SK-N-MC (cell line): ENCODE measurements at regions not wholly inside any gene's neighbourhood (a gene's known extent, or its start where the extent isn't known, plus 50 kb on each side); places are given as distances from the start of the nearest gene placed in this dataset.
A peak's percentile ranks its signal among the peaks of the same experiment; 100 is the strongest.

ENCODE experiments used
- DNase-seq: peaks from one replicate; pipeline ENCODE4 v3.0.0-alpha.2; 2011; ENCODE audit warnings: low read depth, low spot score
- H3K27ac ChIP-seq: fragments of 200-600 bp; sonication (generic); 2 replicates; pipeline ENCODE4 v1.5.1; 2016; ENCODE audit warnings: mixed run types
- H3K36me3 ChIP-seq: fragments of 200-600 bp; sonication (generic); 2 replicates; pipeline ENCODE4 v1.6.1; 2017; ENCODE audit warnings: antibody characterized with exemption, low read length, mixed read lengths; ENCODE audit not compliant: insufficient read depth
- H3K4me3 ChIP-seq: fragments of 200-600 bp; sonication (generic); 2 replicates; pipeline ENCODE4 v1.5.1; 2016
- H3K9ac ChIP-seq: fragments of 200-600 bp; sonication (generic); 2 replicates; pipeline ENCODE4 v1.8.0; 2017; ENCODE audit warnings: mixed run types, mixed read lengths; ENCODE audit not compliant: insufficient read length
- H3K9me3 ChIP-seq: fragments of 200-600 bp; sonication (generic); 2 replicates; pipeline ENCODE4 v1.6.1; 2017; ENCODE audit warnings: low read depth, mild to moderate bottlenecking, antibody characterized with exemption, low read length, moderate library complexity, mixed read lengths
- EZH2 ChIP-seq: fragments of 200-600 bp; sonication (generic); IDR thresholded peaks from one replicate; pipeline ENCODE4 v1.6.1; 2017; ENCODE audit warnings: antibody characterized with exemption
- FOXP2 ChIP-seq: optimal IDR thresholded peaks from 2 replicates; pipeline ENCODE3; 2011; ENCODE audit warnings: mild to moderate bottlenecking, moderate library complexity; ENCODE audit not compliant: insufficient read depth; ENCODE audit errors: extremely low read length, control extremely low read depth
- POLR2AphosphoS5 ChIP-seq: IDR thresholded peaks from 2 replicates; pipeline ENCODE4 v1.6.1; 2012; ENCODE audit warnings: mild to moderate bottlenecking, low read depth, low read length, borderline replicate concordance

DNA sequence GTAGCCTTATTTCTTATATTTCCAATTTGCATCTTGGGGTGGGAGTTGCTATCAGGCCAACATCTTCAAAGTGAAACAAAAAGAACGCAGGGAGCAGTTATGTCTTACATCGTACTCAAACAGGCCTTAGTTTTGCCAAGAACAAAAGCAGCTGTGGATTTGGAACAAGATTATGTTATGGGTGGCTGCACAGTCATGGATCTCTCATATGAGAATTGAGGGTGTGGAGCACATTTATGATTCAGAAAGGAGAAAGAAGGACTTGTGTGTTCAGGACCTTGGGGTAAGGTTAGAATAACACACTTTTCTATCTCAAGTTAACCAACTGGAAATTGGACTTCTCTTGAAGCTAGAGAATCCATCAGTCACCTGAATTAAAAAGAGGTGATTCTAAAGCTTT, 259.9 kb downstream of the FOXA2 start:
- DNase-seq = no peak
- Histone ChIP-seq H3K9ac (no peak overlapping the region), H3K9me3 (no peaks in the 10 kb centered on the region), H3K36me3 (no peaks in the 10 kb centered on the region), H3K4me3 (no peak overlapping the region), H3K27ac (no peak overlapping the region)
- TF ChIP-seq EZH2 (no peak), POLR2AphosphoS5 (no peak), FOXP2 (no peak)

DNA sequence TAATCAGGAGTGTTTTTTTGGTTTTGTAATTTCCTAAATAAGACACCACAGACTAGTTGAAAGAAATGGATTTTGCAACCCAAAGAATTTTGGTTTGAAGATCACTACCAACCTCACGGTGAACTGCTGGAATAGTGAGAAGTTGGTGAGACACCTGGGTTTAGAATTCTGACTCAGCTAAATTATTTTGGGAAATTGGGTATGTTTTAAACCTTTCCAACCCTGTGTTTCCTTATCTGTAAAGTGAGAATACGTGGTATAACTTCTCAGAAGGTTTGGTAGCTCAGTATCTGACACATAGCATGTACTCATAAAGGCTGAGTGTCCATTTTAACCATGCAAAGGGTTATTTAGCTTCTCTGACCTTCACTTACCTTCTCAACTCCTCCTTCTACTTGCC, 261.9 kb downstream of the FOXA2 start:
- Histone ChIP-seq H3K9me3 (no peaks in the 10 kb centered on the region), H3K9ac (no peak overlapping the region), H3K36me3 (no peaks in the 10 kb centered on the region), H3K27ac (no peak overlapping the region), H3K4me3 (no peak overlapping the region)
- TF ChIP-seq EZH2 (no peak), FOXP2 (no peak), POLR2AphosphoS5 (no peak)
- no peak for DNase-seq

DNA sequence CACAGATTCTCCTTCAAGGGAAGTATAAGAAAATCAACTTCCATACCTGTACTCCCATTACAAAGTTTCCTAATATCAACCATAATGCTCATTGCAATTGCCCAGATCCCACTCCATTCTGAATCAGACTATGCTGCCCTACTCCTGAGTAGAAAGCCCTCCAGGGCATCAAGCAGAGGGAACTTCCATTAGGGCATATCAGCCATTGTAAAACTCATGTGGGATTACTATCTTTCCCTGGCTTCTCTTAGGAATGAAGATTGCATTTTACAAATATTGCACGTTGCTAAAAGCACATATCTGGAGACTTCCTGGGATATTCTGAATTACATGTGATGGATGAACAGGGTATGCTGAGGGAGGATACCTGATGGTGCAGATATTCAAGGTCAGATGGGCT, 263.2 kb downstream of the FOXA2 start:
- TF ChIP-seq POLR2AphosphoS5 (no peak), EZH2 (no peak), FOXP2 (no peak)
- Histone ChIP-seq H3K36me3 (no peaks in the 10 kb centered on the region), H3K27ac (no peak overlapping the region), H3K4me3 (no peak overlapping the region), H3K9me3 (no peaks in the 10 kb centered on the region), H3K9ac (no peak overlapping the region)
- DNase-seq = no peak

DNA sequence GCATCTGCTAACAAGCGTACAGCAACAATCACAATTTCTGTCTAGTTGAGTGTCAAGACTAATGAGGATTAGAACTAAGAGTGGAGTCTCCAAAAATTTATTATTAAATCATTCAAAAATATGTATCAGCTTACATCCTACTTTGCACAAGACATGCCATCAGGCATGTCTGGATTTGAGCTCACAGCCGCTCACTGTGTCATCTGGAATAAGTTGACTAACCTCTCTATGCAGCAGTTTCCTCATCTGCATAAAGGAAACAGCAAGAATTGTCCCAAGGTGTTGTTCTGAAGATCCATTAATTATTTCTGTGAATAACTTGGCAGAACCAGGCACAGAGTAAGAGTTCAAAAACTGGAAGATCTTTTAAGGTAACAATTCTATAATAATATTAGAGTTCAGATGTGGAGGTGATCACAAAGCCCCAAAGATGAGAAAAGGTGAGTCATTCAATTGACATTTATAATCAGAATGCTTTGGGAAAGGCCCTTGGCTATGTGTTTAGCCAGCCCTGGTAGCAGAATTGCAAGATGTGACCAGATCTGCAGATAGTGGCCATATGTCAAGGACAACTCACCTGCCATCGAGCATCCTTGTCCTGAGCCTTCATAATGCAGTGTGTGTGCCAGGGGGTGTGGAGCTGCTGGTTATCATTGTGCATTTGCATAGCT, 264.0 kb downstream of the FOXA2 start:
- TF ChIP-seq POLR2AphosphoS5 = no peak
- no peak for TF ChIP-seq FOXP2
- TF ChIP-seq EZH2 = no peak
- H3K36me3 ChIP-seq = no peaks in the 10 kb centered on the region
- no peaks in the 10 kb centered on the region for H3K9me3 ChIP-seq
- H3K9ac ChIP-seq = no peak overlapping the region
- H3K27ac ChIP-seq = no peak overlapping the region
- DNase-seq = no peak
- H3K4me3 ChIP-seq = no peak overlapping the region

DNA sequence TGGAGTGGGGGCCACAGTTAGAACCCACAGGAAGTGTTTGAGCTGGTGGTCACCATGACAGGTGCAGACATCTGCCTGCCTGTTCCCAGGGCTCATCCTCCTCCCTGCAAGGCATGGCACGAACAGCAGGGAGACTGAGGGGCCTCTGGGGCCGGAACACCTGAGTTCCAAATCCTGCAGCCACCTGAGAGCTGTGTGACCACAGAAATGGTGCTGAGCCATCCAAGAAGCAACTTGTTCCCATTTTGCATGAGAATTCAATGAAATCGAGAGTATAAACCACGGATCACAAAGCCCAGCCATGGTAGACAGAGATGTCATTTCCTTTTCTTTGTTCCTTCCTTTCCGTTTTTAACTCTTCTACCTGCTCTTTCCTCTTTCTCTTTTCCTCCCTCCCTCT, 268.6 kb downstream of the FOXA2 start:
- Histone ChIP-seq H3K27ac (no peak overlapping the region), H3K4me3 (no peak overlapping the region), H3K9me3 (no peaks in the 10 kb centered on the region), H3K36me3 (no peaks in the 10 kb centered on the region), H3K9ac (no peak overlapping the region)
- TF ChIP-seq EZH2 (no peak), FOXP2 (no peak), POLR2AphosphoS5 (no peak)
- no peak for DNase-seq

DNA sequence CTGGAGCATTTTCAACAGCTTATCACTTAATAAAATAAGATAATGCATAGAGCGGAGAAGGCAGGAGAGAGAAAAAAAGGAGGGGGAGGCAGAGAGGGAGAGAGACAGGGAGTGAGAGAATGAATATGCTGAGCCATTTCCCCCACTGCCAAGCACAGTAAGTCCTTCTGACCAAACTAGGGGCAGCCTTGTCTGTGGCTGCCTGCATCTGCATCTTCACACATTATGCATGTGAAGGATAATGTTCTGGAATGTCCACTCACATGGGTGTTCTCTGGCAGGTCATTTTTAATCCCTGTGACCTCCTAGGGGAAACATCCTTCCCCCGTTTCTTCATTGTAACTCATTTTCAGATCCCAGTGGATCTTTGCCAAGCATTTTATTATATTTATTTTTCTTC, 269.3 kb downstream of the FOXA2 start:
- DNase-seq = no peak
- H3K36me3 ChIP-seq = no peaks in the 10 kb centered on the region
- H3K27ac ChIP-seq = no peak overlapping the region
- no peak for TF ChIP-seq POLR2AphosphoS5
- no peak for TF ChIP-seq EZH2
- no peak for TF ChIP-seq FOXP2
- no peak overlapping the region for H3K4me3 ChIP-seq
- no peaks in the 10 kb centered on the region for H3K9me3 ChIP-seq
- H3K9ac ChIP-seq = no peak overlapping the region

DNA sequence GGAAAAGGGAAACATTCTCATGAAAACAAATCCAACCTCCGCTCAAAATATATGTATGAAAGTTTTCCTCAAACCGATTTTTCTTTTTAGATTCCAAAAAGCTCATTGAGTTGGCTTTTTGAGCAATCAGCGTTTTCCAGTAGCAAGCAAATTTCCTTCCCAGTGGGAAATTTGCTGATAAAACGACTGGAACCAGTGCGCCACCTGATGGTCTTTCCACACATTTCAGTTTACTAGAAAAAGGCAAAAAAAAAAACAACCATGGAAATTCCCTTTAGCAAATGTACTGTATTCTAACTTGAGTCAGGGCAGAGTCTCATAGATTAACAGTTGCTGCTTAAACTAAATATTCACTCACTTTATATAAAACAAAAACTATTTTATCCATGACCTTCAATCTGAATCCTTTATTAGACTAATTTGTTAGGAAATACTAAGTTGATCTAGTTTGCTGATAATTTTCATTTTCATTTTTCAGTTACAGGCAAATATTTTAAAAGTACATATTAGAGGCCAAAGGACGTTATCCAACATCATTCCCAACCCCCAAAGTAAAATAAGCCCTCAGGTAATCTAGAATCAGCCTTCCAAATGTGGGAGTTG, 271.5 kb downstream of the FOXA2 start:
- no peak for TF ChIP-seq EZH2
- no peak for TF ChIP-seq POLR2AphosphoS5
- TF ChIP-seq FOXP2 = no peak
- no peak overlapping the region for H3K9ac ChIP-seq
- DNase-seq = peak; percentile 35

DNA sequence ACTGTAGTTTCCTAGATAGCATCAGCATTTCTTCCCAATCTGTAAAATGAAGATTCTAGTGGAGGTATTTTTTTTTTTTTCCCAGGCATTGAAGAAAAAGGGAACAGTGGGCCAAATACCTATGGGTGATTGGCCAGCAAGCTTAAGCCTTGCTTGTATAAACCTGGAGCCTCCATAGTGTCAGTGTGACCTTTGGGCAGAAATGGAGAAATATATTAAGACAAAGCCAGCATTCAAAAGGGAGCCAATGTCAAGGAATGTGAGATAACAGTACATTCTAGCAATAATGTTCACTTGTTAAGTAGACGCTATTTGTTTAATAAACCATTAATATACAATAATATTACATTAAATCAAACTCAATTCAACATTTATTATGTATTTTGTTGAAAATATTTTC, 275.4 kb downstream of the FOXA2 start:
- DNase-seq = no peak
- TF ChIP-seq EZH2 = no peak
- no peak for TF ChIP-seq POLR2AphosphoS5
- TF ChIP-seq FOXP2 = no peak
- Histone ChIP-seq H3K36me3 (no peaks in the 10 kb centered on the region), H3K9ac (no peak overlapping the region), H3K27ac (no peak overlapping the region), H3K9me3 (no peaks in the 10 kb centered on the region), H3K4me3 (no peak overlapping the region)

More for the DNA sequence above, 271.5 kb downstream of the FOXA2 start:
- H3K36me3 ChIP-seq = no peaks in the 10 kb centered on the region
- no peaks in the 10 kb centered on the region for H3K9me3 ChIP-seq
- no peak overlapping the region for H3K27ac ChIP-seq
- no peak overlapping the region for H3K4me3 ChIP-seq

DNA sequence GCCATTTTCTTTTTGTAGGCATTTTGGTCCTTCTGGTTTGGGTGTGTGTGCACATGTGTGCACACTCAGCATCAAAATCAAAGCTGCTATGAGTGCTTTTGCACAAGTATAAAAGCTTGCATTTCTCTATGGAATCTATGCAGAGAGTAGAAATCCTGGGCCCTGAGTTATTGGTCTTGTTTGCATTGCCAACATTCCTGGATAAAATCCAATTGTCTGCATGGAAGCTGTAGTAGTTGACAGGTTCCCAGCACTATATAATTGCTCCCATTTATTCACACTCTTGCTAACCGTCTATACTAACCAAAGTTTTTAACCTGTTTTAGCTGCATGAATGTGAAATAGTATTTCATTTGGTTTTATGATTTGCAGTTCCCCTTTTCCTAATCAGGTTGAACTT, 277.0 kb downstream of the FOXA2 start:
- Histone ChIP-seq H3K4me3 (no peak overlapping the region), H3K36me3 (no peaks in the 10 kb centered on the region), H3K9me3 (no peaks in the 10 kb centered on the region), H3K9ac (no peak overlapping the region), H3K27ac (no peak overlapping the region)
- TF ChIP-seq POLR2AphosphoS5 (no peak), FOXP2 (no peak), EZH2 (no peak)
- DNase-seq = no peak
